CD4-positive, alpha-beta T cell treated with Interleukin-6 for 4 hours (primary cell): ENCODE measurements at regions not wholly inside any gene's neighbourhood (a gene's known extent, or its start where the extent isn't known, plus 50 kb on each side); places are given as distances from the start of the nearest gene placed in this dataset.

ENCODE experiments used
- DNase-seq: peaks from one replicate; pipeline ENCODE4 v3.0.0-alpha.2; 2020; ENCODE audit warnings: mixed read lengths

DNA sequence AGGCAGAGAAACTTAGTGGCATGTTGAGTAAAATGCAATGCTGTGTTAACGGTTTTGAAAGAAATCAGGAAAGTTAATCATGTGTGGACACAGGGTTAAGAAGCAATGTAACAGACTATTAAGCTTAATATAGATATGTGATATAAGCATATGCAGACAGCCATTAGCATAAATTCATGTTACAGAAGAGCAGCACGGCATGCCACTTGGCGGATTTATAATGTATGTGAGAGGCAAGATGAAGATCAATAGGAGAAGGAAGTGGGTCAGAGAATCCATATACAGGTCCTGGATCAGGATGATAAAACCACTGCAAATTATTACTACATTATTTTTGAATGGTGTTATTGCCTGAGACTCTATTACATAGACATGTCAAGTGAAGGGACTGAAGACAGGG is 694.3 kb downstream of the MCTP2 start:
- DNase-seq: no peak

GRCh38 chr15:94927003-94927402 is 695.6 kb downstream of the MCTP2 start:
- no peak for DNase-seq

DNA sequence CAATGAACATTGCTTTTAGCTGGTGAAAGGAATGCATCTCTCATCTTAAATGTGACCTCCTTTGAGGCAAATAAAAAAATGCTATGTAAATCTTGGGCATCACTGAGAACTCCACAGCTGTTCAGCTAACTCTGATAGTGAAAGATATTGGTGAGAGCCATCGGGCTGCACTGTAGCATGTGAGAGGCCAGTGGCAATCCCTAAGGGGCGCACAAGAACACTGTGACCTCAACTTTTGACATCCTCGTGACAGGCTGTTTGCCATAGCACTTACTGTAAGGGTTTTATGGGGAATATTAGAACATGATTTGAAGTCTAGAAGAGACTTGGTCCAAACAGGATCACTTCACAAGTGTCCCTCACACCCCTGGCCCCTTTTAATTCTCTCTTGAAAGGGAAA is 697.9 kb downstream of the MCTP2 start:
- no peak for DNase-seq

- DNase-seq: no peak
Observed at GRCh38 chr15:94930441-94930840, 699.1 kb downstream of the MCTP2 start.

- DNase-seq: no peak
Observed at GRCh38 chr15:94930960-94931359, 699.6 kb downstream of the MCTP2 start.

DNA sequence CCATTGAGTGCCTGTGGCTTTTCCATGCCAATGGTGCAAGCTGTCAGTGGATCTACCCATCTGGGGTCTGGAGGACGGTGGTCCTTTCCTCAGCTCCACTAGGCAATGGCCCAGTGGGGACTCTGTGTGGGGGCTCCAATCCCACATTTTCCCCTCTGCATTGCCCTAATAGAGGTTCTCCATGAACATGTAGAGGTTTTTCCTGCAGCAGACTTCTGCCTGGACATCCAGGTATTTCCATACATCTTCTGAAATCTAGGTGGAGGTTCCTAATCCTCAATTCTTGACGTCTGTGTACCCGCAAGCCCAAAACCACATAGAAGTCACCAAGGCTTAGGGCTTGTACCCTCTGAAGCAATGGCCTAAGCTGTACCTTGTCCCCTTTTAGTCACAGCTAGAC is 703.1 kb downstream of the MCTP2 start:
- DNase-seq: no peak

DNA sequence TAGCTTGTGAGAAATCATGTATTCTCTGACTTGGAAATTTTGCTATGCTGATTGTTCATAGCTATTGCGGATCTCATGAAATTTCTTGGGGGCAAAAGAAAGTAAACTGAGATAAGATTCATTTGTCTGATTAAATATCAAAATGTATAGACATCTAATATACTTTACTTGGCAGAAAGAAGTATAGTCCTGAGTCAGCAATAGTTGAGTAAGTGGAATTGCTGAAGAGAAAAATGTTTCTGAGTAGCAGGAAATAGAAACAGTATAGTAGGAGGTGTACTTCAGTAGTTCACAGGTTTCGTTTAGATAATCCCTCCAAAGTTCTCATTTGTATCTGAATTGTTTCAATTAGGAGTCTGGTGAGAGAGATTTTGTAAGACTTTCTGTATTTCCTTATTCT is 705.9 kb downstream of the MCTP2 start:
- no peak for DNase-seq

- no peak for DNase-seq
Observed at GRCh38 chr15:94943888-94944287, 712.5 kb downstream of the MCTP2 start.

GRCh38 chr15:94951538-94951937 is 720.2 kb downstream of the MCTP2 start:
- DNase-seq: no peak

DNA sequence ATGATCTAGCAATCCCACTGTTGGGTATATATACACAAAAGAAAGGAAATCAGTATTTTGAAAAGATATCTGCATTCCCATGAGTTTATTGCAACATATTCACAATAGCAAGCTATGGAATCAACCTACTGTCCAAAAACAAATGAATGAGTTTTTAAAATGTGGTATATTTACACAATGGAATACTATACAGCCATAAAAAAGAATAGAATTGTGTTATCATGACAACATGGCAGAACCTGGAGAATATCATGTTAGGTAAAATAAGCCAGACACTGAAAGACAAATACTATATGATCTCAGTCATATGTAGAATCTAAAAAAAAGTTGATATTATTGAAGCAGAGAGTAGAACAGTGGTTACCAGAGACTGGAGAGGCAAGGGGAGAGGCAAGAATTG is 732.6 kb downstream of the MCTP2 start:
- no peak for DNase-seq

DNA sequence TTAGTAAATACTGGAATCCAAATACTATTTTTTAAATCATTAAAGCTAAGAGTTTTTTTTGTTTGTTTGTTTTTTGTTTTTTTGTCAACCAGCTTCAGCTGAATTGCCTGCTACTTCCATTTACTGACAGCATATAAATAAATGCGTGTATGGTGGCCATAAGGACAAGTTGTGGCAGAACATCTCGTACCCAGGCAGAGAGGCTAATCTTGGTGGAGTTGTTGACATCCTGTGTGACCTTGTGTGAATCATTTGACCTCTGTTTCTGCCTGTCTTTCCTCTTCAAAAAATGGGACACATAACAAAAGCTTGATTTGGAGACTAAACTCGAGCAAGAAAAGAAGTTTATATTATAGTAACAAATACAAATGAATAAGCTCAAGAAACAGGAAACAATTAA is 734.2 kb downstream of the MCTP2 start:
- DNase-seq: no peak

DNA sequence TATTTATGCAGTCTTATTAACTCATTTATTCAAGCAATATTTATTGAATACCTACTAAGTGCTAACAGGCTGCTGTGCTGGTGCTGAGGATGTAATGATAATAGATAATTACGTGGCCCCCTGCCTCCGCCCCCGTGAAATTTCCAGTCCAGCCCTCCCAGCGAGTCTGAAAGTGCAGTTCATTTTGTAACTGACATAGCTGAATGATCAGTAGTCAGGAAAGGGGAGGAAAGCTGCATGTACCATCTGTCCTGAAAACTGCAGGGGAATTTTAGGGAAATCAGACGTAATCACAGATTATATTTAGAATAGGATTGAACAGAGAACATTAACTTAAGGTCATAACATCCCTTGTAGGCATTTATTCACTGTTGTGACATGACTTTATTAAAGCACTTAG is 736.8 kb downstream of the MCTP2 start:
- DNase-seq: no peak

DNA sequence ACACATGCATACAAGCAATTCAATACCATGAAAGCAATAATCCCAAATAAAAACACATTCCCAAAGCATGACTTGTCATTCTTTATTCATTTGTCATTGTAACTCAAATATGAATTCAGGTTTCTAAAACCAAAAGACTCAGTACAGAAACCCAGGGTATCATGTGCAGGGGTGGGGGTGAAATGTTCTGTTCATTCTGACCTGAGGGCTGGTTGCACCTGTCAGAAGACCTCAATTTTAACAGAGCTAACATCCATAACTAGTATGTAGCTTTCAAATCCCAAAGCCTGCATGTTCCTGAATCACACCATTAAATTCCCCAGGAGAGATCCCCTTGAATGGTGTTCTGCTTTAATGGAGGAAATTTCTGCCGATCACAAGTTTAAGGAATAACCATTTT is 738.7 kb downstream of the MCTP2 start:
- no peak for DNase-seq

GRCh38 chr15:94970802-94971201 is 739.4 kb downstream of the MCTP2 start:
- no peak for DNase-seq

- no peak for DNase-seq
Observed at GRCh38 chr15:94972314-94972713, 741.0 kb downstream of the MCTP2 start.

- no peak for DNase-seq
Observed at GRCh38 chr15:94987085-94987484, 755.7 kb downstream of the MCTP2 start.

- DNase-seq: no peak
Observed at GRCh38 chr15:94991718-94992117, 760.4 kb downstream of the MCTP2 start.

GRCh38 chr15:95009635-95010034 is 778.3 kb downstream of the MCTP2 start:
- no peak for DNase-seq

GRCh38 chr15:95013381-95013780 is 782.0 kb downstream of the MCTP2 start:
- no peak for DNase-seq

GRCh38 chr15:95016511-95017229 is 785.3 kb downstream of the MCTP2 start:
- no peak for DNase-seq

DNA sequence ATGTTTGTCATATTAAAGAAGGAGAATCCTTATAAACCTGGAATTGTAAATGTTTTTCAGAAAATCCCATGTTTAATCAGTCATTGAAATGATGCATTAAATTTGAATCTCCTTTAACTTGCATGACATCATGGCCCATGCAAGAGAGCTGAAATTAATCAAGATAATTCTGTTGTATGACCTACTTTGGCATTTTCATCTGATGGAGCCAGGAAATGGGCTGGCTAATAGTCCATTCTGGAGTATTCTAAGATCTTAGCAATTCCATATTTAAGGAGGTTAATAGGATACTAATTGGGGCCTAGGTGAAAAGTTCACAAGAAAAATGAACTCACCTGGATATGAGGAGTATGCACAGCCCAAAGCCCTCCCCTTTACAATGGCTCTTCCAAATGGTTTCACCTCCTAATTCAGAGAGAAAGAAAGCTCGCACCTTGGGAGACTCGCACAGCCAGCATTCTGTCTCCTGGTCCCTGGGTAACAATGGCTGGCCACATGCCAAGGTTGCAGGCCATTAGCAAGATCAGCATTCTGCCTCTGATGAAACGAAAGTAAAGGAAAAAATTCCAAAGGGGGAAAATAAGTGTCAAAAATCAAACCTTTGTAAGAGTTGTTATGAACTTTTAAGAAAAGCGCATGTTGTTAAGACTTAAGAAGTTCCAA is 786.4 kb downstream of the MCTP2 start:
- DNase-seq: no peak

DNA sequence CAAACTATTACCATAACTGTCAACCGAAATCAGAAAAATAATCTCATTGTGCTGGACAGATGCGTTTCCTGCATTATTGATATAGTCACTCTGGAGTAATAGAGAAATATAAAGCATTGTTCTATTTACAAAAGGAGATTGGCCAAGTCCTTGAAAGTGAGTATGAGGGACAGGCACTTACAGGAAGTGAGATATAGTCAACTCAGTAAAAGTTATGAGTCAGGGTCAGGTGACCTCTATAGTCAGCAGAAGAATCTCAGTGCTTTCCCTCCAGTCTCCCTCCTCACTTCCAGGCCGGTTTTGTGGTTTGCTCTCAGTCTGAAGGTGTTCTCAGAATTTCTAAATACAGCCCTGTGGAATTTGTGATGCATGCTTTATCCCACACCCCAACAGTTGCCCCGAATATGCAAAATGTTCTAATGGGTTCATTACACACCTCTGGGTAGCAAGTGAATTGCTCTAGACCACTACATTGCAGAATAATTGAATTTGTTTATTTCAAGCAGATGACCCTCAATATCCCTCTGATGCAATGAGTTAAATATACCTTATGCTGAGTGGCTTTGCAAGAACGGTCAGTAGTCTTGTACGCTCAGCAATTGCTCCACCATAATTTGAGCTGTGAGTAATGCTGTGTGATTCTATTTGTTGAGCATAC is 787.7 kb downstream of the MCTP2 start:
- DNase-seq: no peak

DNA sequence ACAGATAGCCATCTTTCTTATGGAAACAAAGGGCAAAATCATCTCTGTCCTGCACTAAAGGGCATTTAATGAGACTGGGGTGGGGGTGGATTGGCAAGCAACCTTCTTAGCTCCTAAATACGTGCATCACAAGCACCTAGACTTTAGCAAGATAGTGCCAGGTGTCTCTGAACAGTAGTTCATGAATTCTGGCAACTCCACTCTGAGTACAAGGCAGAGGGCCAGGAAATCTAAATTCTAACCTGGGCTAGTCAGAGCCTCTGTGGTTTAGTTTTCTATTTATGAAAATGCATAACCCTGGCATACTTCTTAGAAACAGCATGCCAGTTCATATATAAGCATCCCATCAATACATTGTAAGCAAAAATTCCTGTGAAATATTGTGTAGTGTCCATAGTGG is 788.5 kb downstream of the MCTP2 start:
- DNase-seq: no peak

- DNase-seq: no peak
Observed at GRCh38 chr15:95021816-95022215, 790.5 kb downstream of the MCTP2 start.
